ENCODE measurements at regions not wholly inside any gene's neighbourhood (a gene's known extent, or its start where the extent isn't known, plus 50 kb on each side); places are given as distances from the start of the nearest gene placed in this dataset.

DNA sequence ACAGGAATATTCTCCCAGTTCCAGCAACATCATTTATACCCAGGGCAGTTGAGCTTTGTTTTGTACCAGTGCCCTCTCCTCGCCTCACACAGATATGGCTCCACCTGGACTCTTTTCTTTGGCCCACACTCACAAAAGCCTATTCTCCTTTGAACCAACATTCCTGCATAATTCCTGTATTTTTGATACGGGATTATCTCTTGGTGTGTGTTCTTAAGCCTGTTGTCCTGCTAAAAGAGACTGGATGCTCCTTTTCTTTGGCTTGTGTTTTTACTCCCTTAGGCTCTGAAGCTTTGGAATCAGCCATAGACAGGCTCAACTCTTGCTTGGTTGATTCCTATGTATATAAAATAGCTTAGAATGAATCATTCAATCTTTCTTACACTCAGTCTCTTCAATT lies 305.4 kb upstream of the SATB1 start (continued):
- TF ChIP-seq, protein P1, sequence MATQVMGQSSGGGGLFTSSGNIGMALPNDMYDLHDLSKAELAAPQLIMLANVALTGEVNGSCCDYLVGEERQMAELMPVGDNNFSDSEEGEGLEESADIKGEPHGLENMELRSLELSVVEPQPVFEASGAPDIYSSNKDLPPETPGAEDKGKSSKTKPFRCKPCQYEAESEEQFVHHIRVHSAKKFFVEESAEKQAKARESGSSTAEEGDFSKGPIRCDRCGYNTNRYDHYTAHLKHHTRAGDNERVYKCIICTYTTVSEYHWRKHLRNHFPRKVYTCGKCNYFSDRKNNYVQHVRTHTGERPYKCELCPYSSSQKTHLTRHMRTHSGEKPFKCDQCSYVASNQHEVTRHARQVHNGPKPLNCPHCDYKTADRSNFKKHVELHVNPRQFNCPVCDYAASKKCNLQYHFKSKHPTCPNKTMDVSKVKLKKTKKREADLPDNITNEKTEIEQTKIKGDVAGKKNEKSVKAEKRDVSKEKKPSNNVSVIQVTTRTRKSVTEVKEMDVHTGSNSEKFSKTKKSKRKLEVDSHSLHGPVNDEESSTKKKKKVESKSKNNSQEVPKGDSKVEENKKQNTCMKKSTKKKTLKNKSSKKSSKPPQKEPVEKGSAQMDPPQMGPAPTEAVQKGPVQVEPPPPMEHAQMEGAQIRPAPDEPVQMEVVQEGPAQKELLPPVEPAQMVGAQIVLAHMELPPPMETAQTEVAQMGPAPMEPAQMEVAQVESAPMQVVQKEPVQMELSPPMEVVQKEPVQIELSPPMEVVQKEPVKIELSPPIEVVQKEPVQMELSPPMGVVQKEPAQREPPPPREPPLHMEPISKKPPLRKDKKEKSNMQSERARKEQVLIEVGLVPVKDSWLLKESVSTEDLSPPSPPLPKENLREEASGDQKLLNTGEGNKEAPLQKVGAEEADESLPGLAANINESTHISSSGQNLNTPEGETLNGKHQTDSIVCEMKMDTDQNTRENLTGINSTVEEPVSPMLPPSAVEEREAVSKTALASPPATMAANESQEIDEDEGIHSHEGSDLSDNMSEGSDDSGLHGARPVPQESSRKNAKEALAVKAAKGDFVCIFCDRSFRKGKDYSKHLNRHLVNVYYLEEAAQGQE (IDR thresholded peaks at IDR 0.05; ENCODE audit: borderline replicate concordance), result no peak
- TF ChIP-seq, protein P1 (CRISPR knock-in tag; IDR thresholded peaks at IDR 0.05; ENCODE audit: low read depth), result no peak
- TF ChIP-seq SREBF2 (CRISPR knock-in tag; IDR thresholded peaks at IDR 0.05), result no peak
- TF ChIP-seq, protein P2, sequence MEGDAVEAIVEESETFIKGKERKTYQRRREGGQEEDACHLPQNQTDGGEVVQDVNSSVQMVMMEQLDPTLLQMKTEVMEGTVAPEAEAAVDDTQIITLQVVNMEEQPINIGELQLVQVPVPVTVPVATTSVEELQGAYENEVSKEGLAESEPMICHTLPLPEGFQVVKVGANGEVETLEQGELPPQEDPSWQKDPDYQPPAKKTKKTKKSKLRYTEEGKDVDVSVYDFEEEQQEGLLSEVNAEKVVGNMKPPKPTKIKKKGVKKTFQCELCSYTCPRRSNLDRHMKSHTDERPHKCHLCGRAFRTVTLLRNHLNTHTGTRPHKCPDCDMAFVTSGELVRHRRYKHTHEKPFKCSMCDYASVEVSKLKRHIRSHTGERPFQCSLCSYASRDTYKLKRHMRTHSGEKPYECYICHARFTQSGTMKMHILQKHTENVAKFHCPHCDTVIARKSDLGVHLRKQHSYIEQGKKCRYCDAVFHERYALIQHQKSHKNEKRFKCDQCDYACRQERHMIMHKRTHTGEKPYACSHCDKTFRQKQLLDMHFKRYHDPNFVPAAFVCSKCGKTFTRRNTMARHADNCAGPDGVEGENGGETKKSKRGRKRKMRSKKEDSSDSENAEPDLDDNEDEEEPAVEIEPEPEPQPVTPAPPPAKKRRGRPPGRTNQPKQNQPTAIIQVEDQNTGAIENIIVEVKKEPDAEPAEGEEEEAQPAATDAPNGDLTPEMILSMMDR (IDR thresholded peaks at IDR 0.05 in 2 of 3, conservative IDR thresholded peaks at IDR 0.05 in 1 of 3; ENCODE audit: insufficient read depth in 2 of 3, low read depth in 1 of 3, low read length in 3 of 3), result no peak
- no peak for TF ChIP-seq ZNF282 (CRISPR knock-in tag; IDR thresholded peaks at IDR 0.05)
- no peak for TF ChIP-seq ZNF232 (CRISPR knock-in tag; IDR thresholded peaks at IDR 0.05)

Data from K562 (cell line).